ENCODE measurements at regions not wholly inside any gene's neighbourhood (a gene's known extent, or its start where the extent isn't known, plus 50 kb on each side); places are given as distances from the start of the nearest gene placed in this dataset.

DNA sequence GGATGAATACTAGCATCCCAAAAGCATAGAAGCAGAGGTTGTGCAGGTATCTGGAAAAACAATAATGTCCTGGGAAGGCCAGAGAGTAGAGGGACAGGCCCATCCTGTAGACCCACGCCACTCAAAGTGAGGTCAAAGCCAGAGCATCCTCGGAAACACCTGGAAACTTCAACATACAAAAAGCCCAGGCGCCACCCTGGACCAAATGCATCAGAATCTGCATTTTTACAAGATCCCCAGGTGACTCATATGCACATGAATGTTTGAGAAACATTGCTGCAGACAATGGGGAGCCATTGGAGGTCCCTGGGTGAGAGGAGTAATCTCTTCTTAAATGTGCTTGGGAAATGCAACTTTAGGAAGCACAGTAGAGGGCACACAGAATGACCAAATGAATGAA lies 684.1 kb downstream of the DIAPH3 start:
- Histone ChIP-seq H4K20me1 (ENCODE audit: insufficient read depth) (no peaks in the 10 kb centered on the region), H3K9me2 (ENCODE audit: insufficient read depth, low read length) (no peaks in the 10 kb centered on the region), H3F3A (ENCODE audit: insufficient read depth, low read length, poor library complexity, severe bottlenecking) (no peaks in the 10 kb centered on the region), H3K36me3 (ENCODE audit: insufficient read depth, low read length) (no peaks in the 10 kb centered on the region), H3K27me3 (ENCODE audit: insufficient read depth, low read depth, low read length) (peaks cover 26% of the 10 kb centered on the region), H3K4me2 (ENCODE audit: low read length) (no peak overlapping the region), H3K27ac (ENCODE audit: low read length) (no peak overlapping the region), H3K9ac (ENCODE audit: low read length) (no peak overlapping the region), H3K4me3 (ENCODE audit: low read length) (no peak overlapping the region), H3K79me2 (replicated peaks; ENCODE audit: insufficient read depth, low read length) (no peaks in the 10 kb centered on the region), H3K9me3 (ENCODE audit: low read length) (no peaks in the 10 kb centered on the region), H2AFZ (ENCODE audit: low read depth, low read length) (no peak overlapping the region)
- TF ChIP-seq TAF1 (IDR thresholded peaks at IDR 0.05; ENCODE audit: low read depth) (no peak), CTCF (IDR thresholded peaks at IDR 0.05; ENCODE audit: poor library complexity, severe bottlenecking) (no peak), EP300 (conservative IDR thresholded peaks at IDR 0.05; ENCODE audit: poor library complexity, severe bottlenecking) (no peak), RAD21 (conservative IDR thresholded peaks at IDR 0.05) (no peak), EZH2 (IDR thresholded peaks at IDR 0.05; ENCODE audit: borderline replicate concordance, insufficient read depth, low read length, poor library complexity, severe bottlenecking) (no peak), SMC3 (conservative IDR thresholded peaks at IDR 0.05; ENCODE audit: poor library complexity) (no peak), POLR2AphosphoS5 (IDR thresholded peaks at IDR 0.05) (no peak), MXI1 (conservative IDR thresholded peaks at IDR 0.05; ENCODE audit: poor library complexity, severe bottlenecking) (no peak)
- TF ChIP-seq, protein P1, sequence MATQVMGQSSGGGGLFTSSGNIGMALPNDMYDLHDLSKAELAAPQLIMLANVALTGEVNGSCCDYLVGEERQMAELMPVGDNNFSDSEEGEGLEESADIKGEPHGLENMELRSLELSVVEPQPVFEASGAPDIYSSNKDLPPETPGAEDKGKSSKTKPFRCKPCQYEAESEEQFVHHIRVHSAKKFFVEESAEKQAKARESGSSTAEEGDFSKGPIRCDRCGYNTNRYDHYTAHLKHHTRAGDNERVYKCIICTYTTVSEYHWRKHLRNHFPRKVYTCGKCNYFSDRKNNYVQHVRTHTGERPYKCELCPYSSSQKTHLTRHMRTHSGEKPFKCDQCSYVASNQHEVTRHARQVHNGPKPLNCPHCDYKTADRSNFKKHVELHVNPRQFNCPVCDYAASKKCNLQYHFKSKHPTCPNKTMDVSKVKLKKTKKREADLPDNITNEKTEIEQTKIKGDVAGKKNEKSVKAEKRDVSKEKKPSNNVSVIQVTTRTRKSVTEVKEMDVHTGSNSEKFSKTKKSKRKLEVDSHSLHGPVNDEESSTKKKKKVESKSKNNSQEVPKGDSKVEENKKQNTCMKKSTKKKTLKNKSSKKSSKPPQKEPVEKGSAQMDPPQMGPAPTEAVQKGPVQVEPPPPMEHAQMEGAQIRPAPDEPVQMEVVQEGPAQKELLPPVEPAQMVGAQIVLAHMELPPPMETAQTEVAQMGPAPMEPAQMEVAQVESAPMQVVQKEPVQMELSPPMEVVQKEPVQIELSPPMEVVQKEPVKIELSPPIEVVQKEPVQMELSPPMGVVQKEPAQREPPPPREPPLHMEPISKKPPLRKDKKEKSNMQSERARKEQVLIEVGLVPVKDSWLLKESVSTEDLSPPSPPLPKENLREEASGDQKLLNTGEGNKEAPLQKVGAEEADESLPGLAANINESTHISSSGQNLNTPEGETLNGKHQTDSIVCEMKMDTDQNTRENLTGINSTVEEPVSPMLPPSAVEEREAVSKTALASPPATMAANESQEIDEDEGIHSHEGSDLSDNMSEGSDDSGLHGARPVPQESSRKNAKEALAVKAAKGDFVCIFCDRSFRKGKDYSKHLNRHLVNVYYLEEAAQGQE (IDR thresholded peaks at IDR 0.05; ENCODE audit: borderline replicate concordance), result no peak

DNA sequence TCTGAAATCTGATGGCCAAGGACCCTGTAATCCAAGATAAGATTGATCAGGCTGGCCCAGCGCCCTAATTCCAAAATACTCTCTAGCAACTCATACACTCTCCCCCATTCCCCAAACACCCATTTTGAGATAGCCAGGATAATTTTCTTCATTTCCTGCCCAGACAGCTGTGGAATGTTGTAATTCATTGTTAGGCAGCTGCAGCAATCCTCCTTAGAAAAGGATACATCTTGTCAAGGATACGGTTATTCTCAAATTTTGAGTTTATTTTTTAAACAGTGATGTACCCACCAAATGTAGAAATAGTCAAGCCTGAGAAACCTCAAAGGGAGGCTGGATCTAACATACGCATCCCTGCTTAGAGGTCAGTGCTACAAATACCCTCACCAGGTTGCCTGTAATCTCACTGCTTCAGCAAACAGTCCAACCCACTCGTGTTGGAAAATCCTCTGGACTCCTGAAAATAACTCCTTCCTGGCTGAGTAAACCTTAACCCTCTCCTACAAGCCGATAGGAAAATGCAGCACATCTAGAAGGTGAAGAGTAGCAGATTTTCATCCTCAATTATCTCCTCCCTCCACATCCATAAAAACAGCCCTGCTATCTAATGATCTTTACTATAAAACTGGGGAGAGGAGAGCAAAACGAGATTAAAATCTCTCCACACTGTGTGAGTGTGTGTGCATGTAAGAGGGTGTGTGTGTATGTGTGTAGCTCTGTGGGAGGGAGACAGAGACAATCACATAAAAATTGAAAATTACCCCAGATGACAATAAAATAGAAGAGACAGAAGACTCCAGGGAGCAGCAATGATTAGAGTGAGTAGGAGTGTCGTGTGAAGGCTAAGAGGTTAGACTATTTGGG lies 683.1 kb downstream of the DIAPH3 start:
- peaks cover 26% of the 10 kb centered on the region for H3K27me3 ChIP-seq (ENCODE audit: insufficient read depth, low read depth, low read length)
- no peaks in the 10 kb centered on the region for H3F3A ChIP-seq (ENCODE audit: insufficient read depth, low read length, poor library complexity, severe bottlenecking)
- no peak overlapping the region for H3K4me3 ChIP-seq (ENCODE audit: low read length)
- no peaks in the 10 kb centered on the region for H4K20me1 ChIP-seq (ENCODE audit: insufficient read depth)
- no peak overlapping the region for H3K27ac ChIP-seq (ENCODE audit: low read length)
- TF ChIP-seq TAF1 (IDR thresholded peaks at IDR 0.05; ENCODE audit: low read depth), result no peak
- no peak for TF ChIP-seq RAD21 (conservative IDR thresholded peaks at IDR 0.05)
- no peak for TF ChIP-seq EZH2 (IDR thresholded peaks at IDR 0.05; ENCODE audit: borderline replicate concordance, insufficient read depth, low read length, poor library complexity, severe bottlenecking)
- no peak for TF ChIP-seq MXI1 (conservative IDR thresholded peaks at IDR 0.05; ENCODE audit: poor library complexity, severe bottlenecking)
- TF ChIP-seq SMC3 (conservative IDR thresholded peaks at IDR 0.05; ENCODE audit: poor library complexity), result no peak
- TF ChIP-seq, protein P1 (IDR thresholded peaks at IDR 0.05; ENCODE audit: borderline replicate concordance), result no peak
- TF ChIP-seq CTCF (IDR thresholded peaks at IDR 0.05; ENCODE audit: poor library complexity, severe bottlenecking), result no peak
- TF ChIP-seq POLR2AphosphoS5 (IDR thresholded peaks at IDR 0.05), result no peak
- H2AFZ ChIP-seq (ENCODE audit: low read depth, low read length), result no peak overlapping the region
- no peaks in the 10 kb centered on the region for H3K36me3 ChIP-seq (ENCODE audit: insufficient read depth, low read length)
- no peaks in the 10 kb centered on the region for H3K79me2 ChIP-seq (replicated peaks; ENCODE audit: insufficient read depth, low read length)
- no peaks in the 10 kb centered on the region for H3K9me3 ChIP-seq (ENCODE audit: low read length)
- no peaks in the 10 kb centered on the region for H3K9me2 ChIP-seq (ENCODE audit: insufficient read depth, low read length)
- no peak overlapping the region for H3K4me2 ChIP-seq (ENCODE audit: low read length)
- H3K9ac ChIP-seq (ENCODE audit: low read length), result no peak overlapping the region
